HepG2 (cell line): ENCODE measurements at regions not wholly inside any gene's neighbourhood (a gene's known extent, or its start where the extent isn't known, plus 50 kb on each side); places are given as distances from the start of the nearest gene placed in this dataset.
"Not testable (repeated sequence)": the region's sequence is repeated elsewhere in the genome, so short reads cannot be mapped to it uniquely, and the experiment has no call there.

Experiments
- ATAC-seq: fragments of 200-7000 bp; cut with Tn5 transposase; 3 replicates; pipeline ENCODE4 v1.9.1; 2020; ENCODE audit warnings: mild to moderate bottlenecking, moderate library complexity
- BruUV-seq: library from RNA; stranded (reverse); fragments of 400-500 nt; replicated peaks from 2 replicates; lab custom pipeline; 2021; lab: Mats Ljungman, UMichigan
- CTCF ChIA-PET: fragments of 300-600 bp; formaldehyde crosslinking; extraction: SDS; loops from one replicate; lab custom pipeline; 2021; ENCODE audit warnings: low total read pairs, inconsistent platforms, low intra/inter-chr PET ratio; lab: Yijun Ruan, JAX
- POLR2A ChIA-PET: fragments of 350-600 bp; sonication (Branson Sonifier 250); formaldehyde crosslinking; loops from one replicate; lab custom pipeline; 2020; ENCODE audit warnings: antibody characterized with exemption, inconsistent platforms; lab: Yijun Ruan, JAX
- DNase-seq: peaks from one replicate; pipeline ENCODE4 v3.0.0-alpha.2; 2015; ENCODE audit warnings: low spot score
- FAIRE-seq: peaks from 3 replicates; lab custom pipeline; 2011; peaks lifted over from hg19 to GRCh38; lab: Jason Lieb, UNC
- H2AFZ ChIP-seq: one replicate; pipeline ENCODE4 v1.6.1; 2011; ENCODE audit warnings: low read length, inconsistent platforms
- H3K27ac ChIP-seq: fragments of 300-600 bp; 3 replicates; pipeline ENCODE4 v1.8.0; 2011; ENCODE audit warnings: mixed run types, mild to moderate bottlenecking, mixed read lengths, low read length, inconsistent platforms; ENCODE audit not compliant: insufficient read depth; ENCODE audit errors: extremely low read length
- H3K27me3 ChIP-seq, 2 experiments: fragments of 200-600 bp in 1 of 2; 2 replicates in 1 of 2; 3 replicates in 1 of 2; pipeline versions ENCODE4 v1.6.0 to v1.8.0; 2011; ENCODE audit warnings: low read length in 2 of 2, mild to moderate bottlenecking in 2 of 2, moderate library complexity in 2 of 2, inconsistent platforms in 1 of 2; ENCODE audit not compliant: insufficient read depth in 2 of 2, control insufficient read depth in 1 of 2
- H3K36me3 ChIP-seq, 2 experiments: fragments of 200-600 bp in 1 of 2; replicated peaks in 1 of 2; 2 replicates in 1 of 2; 3 replicates in 1 of 2; pipeline versions ENCODE4 v1.5.1 to v1.8.0; 2011; ENCODE audit warnings: low read length in 2 of 2, inconsistent platforms in 1 of 2; ENCODE audit not compliant: insufficient read depth in 2 of 2, control insufficient read depth in 1 of 2
- H3K4me1 ChIP-seq: 2 replicates; pipeline ENCODE4 v1.5.1; 2012; ENCODE audit warnings: low read length, inconsistent platforms; ENCODE audit not compliant: insufficient read depth
- H3K4me2 ChIP-seq: 2 replicates; pipeline ENCODE4 v1.6.0; 2011; ENCODE audit warnings: low read depth, low read length, inconsistent platforms
- H3K4me3 ChIP-seq, 3 experiments: fragments of 200-600 bp in 1 of 3; sonication (generic), shearing (Covaris generic) in 1 of 3; replicated peaks in 1 of 3; 2 replicates each; pipeline ENCODE4 v1.5.1; 2011 to 2016; ENCODE audit warnings: low read length in 3 of 3, inconsistent platforms in 2 of 3, low read depth in 2 of 3, mild to moderate bottlenecking in 2 of 3, control low read depth in 1 of 3, mixed read lengths in 1 of 3; ENCODE audit not compliant: insufficient read depth in 1 of 3
- H3K79me2 ChIP-seq: one replicate; pipeline ENCODE4 v1.6.1; 2011; ENCODE audit warnings: low read length, inconsistent platforms; ENCODE audit not compliant: insufficient read depth
- H3K9ac ChIP-seq: 2 replicates; pipeline ENCODE4 v1.6.0; 2011; ENCODE audit warnings: mild to moderate bottlenecking, low read depth, low read length, inconsistent platforms; ENCODE audit not compliant: insufficient read depth
- H3K9me3 ChIP-seq: 2 replicates; pipeline ENCODE4 v1.5.1; 2012; ENCODE audit warnings: mild to moderate bottlenecking, low read length
- H4K20me1 ChIP-seq: 2 replicates; pipeline ENCODE4 v1.6.0; 2011; ENCODE audit warnings: inconsistent platforms, mild to moderate bottlenecking, low read length, moderate library complexity; ENCODE audit not compliant: insufficient read depth
- ATF3 ChIP-seq: sonication (generic); formaldehyde crosslinking; IDR thresholded peaks from 2 replicates; pipeline ENCODE4 v1.4.0; 2020; ENCODE audit warnings: missing genetic modification reagents
- FOXA1 ChIP-seq, 2 experiments: fragments of 450-650 bp in 1 of 2; sonication (generic) in 1 of 2; formaldehyde crosslinking in 1 of 2; IDR thresholded peaks; 2 replicates each; pipeline versions ENCODE4 v1.4.0 to v1.6.1; 2016 to 2020; ENCODE audit warnings: missing genetic modification reagents in 1 of 2
- SIN3B ChIP-seq: fragments of 150-350 bp; IDR thresholded peaks from 2 replicates; pipeline ENCODE4 v1.6.1; 2014; ENCODE audit warnings: low read length
- ZNF558 ChIP-seq: sonication (generic); formaldehyde crosslinking; IDR thresholded peaks from 2 replicates; pipeline ENCODE4 v1.9.0; 2022; ENCODE audit warnings: mild to moderate bottlenecking, missing genetic modification reagents, borderline replicate concordance
- ZNF564 ChIP-seq: sonication (generic); formaldehyde crosslinking; IDR thresholded peaks from 2 replicates; pipeline ENCODE4 v1.8.1; 2023; ENCODE audit warnings: mild to moderate bottlenecking, missing genetic modification reagents
- ZNF644 ChIP-seq: IDR thresholded peaks from 2 replicates; pipeline ENCODE4 v1.6.1; 2016; ENCODE audit warnings: low read depth
- WGBS: methylation state at CpG from one replicate; pipeline ENCODE4 v1.1.6; 2017; ENCODE audit warnings: low lambda C conversion rate; 5-methylcytosine and 5-hydroxymethylcytosine counted together
- in situ Hi-C: cut with HindIII; loops from 2 replicates; pipeline ENCODE4 v1.10.0; 2017; ENCODE audit warnings: low pct_unique_long_range_greater_than_20kb; ENCODE audit not compliant: extremely low pct_ligation_motif_present
- intact Hi-C: fragments of 100-400 bp; cut with micrococcal nuclease; formaldehyde crosslinking; loops from one replicate; pipeline ENCODE4 v1.10.0; 2022; ENCODE audit not compliant: unreplicated experiment
- TF ChIP-seq, protein P1 (sequence below): sonication (generic); formaldehyde crosslinking; IDR thresholded peaks from 2 replicates; pipeline ENCODE4 v1.8.0; 2022; ENCODE audit warnings: missing genetic modification reagents, mild to moderate bottlenecking, moderate library complexity, borderline replicate concordance

DNA sequence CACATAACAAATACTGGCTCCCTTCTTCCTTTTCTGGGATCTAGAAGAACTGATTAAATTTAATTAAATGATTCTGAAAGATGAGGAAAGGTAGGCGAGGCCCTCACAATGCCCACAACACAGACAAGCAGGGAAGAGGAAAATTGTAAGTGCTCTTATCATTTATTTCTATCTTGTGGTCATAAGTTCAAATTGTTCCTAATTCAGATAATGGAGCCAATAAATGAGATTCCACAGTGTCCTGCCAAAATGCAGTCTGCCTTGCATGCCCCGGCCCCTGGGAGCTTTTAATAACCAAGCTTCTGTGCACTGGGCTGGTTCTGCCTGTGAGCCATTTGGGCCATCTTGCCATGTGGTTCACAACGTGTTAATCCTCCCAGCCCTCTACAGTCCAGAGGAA lies 97.0 kb downstream of the CMC2 start:
- Histone ChIP-seq H3K9ac (no peak overlapping the region), H3K4me2 (peak overlapping the region; percentile 40), H3K27ac (peak overlapping the region; percentile 17), H3K36me3 (no peaks in the 10 kb centered on the region), H3K9me3 (peaks cover 8% of the 10 kb centered on the region; the same call in 1 of the 2 replicates), H3K27me3 (no peaks in the 10 kb centered on the region), H2AFZ (no peak overlapping the region), H4K20me1 (no peaks in the 10 kb centered on the region), H3K4me1 (peaks cover 67% of the 10 kb centered on the region), H3K79me2 (no peaks in the 10 kb centered on the region), H3K4me3 (no peak overlapping the region; a peak in 1 of 6 replicates)
- in situ Hi-C loops: no loop called here
- ChIA-PET POLR2A (no interaction called here), CTCF (no interaction called here)
- ATAC-seq (no peak), FAIRE-seq (no peak), DNase-seq (no peak)
- 57% methylated on average over 3 of the region's 3 CpGs for WGBS
- no peak for TF ChIP-seq ZNF558
- peak; percentile 36; the same call in 1 of the 2 replicates for TF ChIP-seq ZNF564 (CRISPR knock-in tag)
- intact Hi-C loops: no loop called here
- no TSS peak for BruUV-seq

DNA sequence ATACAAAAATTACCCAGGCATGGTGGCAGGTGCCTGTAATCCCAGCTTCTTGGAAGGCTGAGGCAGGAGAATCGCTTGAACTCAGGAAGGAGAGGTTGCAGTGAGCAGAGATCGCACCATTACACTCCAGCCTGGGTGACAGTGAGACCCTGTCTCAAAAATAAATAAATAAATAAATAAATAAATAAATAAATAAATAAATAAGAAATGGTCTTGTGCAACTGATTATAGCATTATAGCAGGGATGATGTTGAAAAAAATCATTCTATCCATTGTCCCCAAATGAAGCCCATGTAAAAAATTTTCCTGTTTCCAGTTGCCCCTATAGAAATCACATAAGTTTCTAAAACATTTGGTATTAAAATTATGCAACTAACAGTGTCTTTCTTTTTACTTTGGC lies 100.5 kb downstream of the CMC2 start:
- CTCF ChIA-PET, H3K79me2 ChIP-seq: not testable (repeated sequence)
- WGBS: 95% methylated on average over 2 of the region's 2 CpGs

GRCh38 chr16:80903616-80904015 lies 99.2 kb upstream of the CDYL2 start:
- DNase-seq: no peak
- H3K4me2 ChIP-seq: no peak overlapping the region
- intact Hi-C loops (loop anchor here (2.0 kb wide), 1 partner anchor 17 kb away; no protein-coding TSS in a partner anchor), in situ Hi-C loops (no loop called here)
- TF ChIP-seq ZNF644 (0 out of 2 replicates have a peak, but pooled peaks have one; percentile 59), ZNF564 (CRISPR knock-in tag) (no peak), SIN3B (no peak), FOXA1 (IDR thresholded peaks at IDR 0.05) (no peak), FOXA1 (CRISPR knock-in tag; IDR thresholded peaks at IDR 0.05) (peak; percentile 51; the same call in 1 of the 2 replicates), ATF3 (CRISPR knock-in tag) (no peak)
- TF ChIP-seq, protein P1, sequence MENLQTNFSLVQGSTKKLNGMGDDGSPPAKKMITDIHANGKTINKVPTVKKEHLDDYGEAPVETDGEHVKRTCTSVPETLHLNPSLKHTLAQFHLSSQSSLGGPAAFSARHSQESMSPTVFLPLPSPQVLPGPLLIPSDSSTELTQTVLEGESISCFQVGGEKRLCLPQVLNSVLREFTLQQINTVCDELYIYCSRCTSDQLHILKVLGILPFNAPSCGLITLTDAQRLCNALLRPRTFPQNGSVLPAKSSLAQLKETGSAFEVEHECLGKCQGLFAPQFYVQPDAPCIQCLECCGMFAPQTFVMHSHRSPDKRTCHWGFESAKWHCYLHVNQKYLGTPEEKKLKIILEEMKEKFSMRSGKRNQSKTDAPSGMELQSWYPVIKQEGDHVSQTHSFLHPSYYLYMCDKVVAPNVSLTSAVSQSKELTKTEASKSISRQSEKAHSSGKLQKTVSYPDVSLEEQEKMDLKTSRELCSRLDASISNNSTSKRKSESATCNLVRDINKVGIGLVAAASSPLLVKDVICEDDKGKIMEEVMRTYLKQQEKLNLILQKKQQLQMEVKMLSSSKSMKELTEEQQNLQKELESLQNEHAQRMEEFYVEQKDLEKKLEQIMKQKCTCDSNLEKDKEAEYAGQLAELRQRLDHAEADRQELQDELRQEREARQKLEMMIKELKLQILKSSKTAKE (CRISPR knock-in tag): 0 out of 2 replicates have a peak, but pooled peaks have one; percentile 14
- no TSS peak for BruUV-seq
- 76% methylated on average over 5 of the region's 5 CpGs for WGBS
- no peaks in the 10 kb centered on the region for H3K36me3 ChIP-seq
- no peak overlapping the region for H3K4me3 ChIP-seq
- H3K79me2 ChIP-seq: no peaks in the 10 kb centered on the region
- ChIA-PET POLR2A (no interaction called here), CTCF (no interaction called here)
- H3K27ac ChIP-seq: no peak overlapping the region
- no peak for FAIRE-seq
- H2AFZ ChIP-seq: no peak overlapping the region
- no peaks in the 10 kb centered on the region for H3K27me3 ChIP-seq
- no peaks in the 10 kb centered on the region for H3K9me3 ChIP-seq
- H3K4me1 ChIP-seq: peaks cover 54% of the 10 kb centered on the region
- no peak overlapping the region for H3K9ac ChIP-seq
- ATAC-seq: no peak
- no peaks in the 10 kb centered on the region for H4K20me1 ChIP-seq

More for the DNA sequence above, 100.5 kb downstream of the CMC2 start:
- DNase-seq, ATAC-seq, FAIRE-seq, H3K9me3 ChIP-seq, POLR2A ChIA-PET, H3K4me2 ChIP-seq, H3K27me3 ChIP-seq, in situ Hi-C loops, H3K4me3 ChIP-seq, H4K20me1 ChIP-seq, H3K9ac ChIP-seq, intact Hi-C loops, BruUV-seq, H3K27ac ChIP-seq, H3K36me3 ChIP-seq, H2AFZ ChIP-seq: not testable (repeated sequence)
- H3K4me1 ChIP-seq: peaks cover 62% of the 10 kb centered on the region
